Effector memory CD4-positive, alpha-beta T cell (primary cell): ENCODE measurements at regions not wholly inside any gene's neighbourhood (a gene's known extent, or its start where the extent isn't known, plus 50 kb on each side); places are given as distances from the start of the nearest gene placed in this dataset.

Experiments
- DNase-seq, 3 donors: peaks; one replicate each; pipeline ENCODE4 v3.0.0-alpha.2; 2020
- H3K27ac ChIP-seq: 2 replicates; pipeline ENCODE4 v1.7.0; 2013; ENCODE audit warnings: mild to moderate bottlenecking, low read length, moderate library complexity; ENCODE audit not compliant: insufficient read depth, poor library complexity, severe bottlenecking
- H3K27me3 ChIP-seq: replicated peaks from 2 replicates; pipeline ENCODE4 v1.7.0; 2013; ENCODE audit warnings: mild to moderate bottlenecking, low read length; ENCODE audit not compliant: insufficient read depth, control insufficient read depth, poor library complexity, severe bottlenecking
- H3K36me3 ChIP-seq: 2 replicates; pipeline ENCODE4 v1.7.0; 2013; ENCODE audit warnings: mild to moderate bottlenecking, low read length, moderate library complexity; ENCODE audit not compliant: control insufficient read depth, insufficient read depth
- H3K4me1 ChIP-seq: 2 replicates; pipeline ENCODE4 v1.7.0; 2013; ENCODE audit warnings: low read length, mild to moderate bottlenecking; ENCODE audit not compliant: control insufficient read depth, insufficient read depth, poor library complexity, severe bottlenecking
- H3K4me3 ChIP-seq: 2 replicates; pipeline ENCODE4 v1.7.0; 2013; ENCODE audit warnings: low read length, low read depth, mild to moderate bottlenecking; ENCODE audit not compliant: insufficient read depth, poor library complexity, severe bottlenecking
- H3K9me3 ChIP-seq: 2 replicates; pipeline ENCODE4 v1.7.0; 2013; ENCODE audit warnings: mild to moderate bottlenecking, low read length, moderate library complexity; ENCODE audit not compliant: control insufficient read depth

- H3K27me3 ChIP-seq, result peaks cover under 1% of the 10 kb centered on the region
- DNase-seq, result no peak
- H3K27ac ChIP-seq, result no peak overlapping the region
- no peaks in the 10 kb centered on the region for H3K36me3 ChIP-seq
- no peak overlapping the region for H3K4me3 ChIP-seq
- H3K4me1 ChIP-seq, result no peaks in the 10 kb centered on the region
- H3K9me3 ChIP-seq, result no peaks in the 10 kb centered on the region
Measured at GRCh38 chr1:67626090-67626860, 58.7 kb upstream of the GADD45A start.

GRCh38 chr1:67626861-67627235 is 58.2 kb upstream of the GADD45A start:
- H3K4me1 ChIP-seq, result no peaks in the 10 kb centered on the region
- H3K9me3 ChIP-seq, result no peaks in the 10 kb centered on the region
- no peaks in the 10 kb centered on the region for H3K36me3 ChIP-seq
- no peak overlapping the region for H3K4me3 ChIP-seq
- no peaks in the 10 kb centered on the region for H3K27me3 ChIP-seq
- no peak overlapping the region for H3K27ac ChIP-seq
- DNase-seq, result no peak

GRCh38 chr1:67627336-67627735 is 57.7 kb upstream of the GADD45A start:
- Histone ChIP-seq H3K9me3 (no peaks in the 10 kb centered on the region), H3K27ac (no peak overlapping the region)

GRCh38 chr1:67627906-67628305 is 57.1 kb upstream of the GADD45A start:
- no peak for DNase-seq
- Histone ChIP-seq H3K27ac (no peak overlapping the region), H3K9me3 (no peaks in the 10 kb centered on the region), H3K4me3 (no peak overlapping the region), H3K27me3 (no peaks in the 10 kb centered on the region), H3K4me1 (no peaks in the 10 kb centered on the region), H3K36me3 (no peaks in the 10 kb centered on the region)

More at GRCh38 chr1:67627336-67627735, 57.7 kb upstream of the GADD45A start:
- Histone ChIP-seq H3K4me3 (no peak overlapping the region), H3K27me3 (no peaks in the 10 kb centered on the region), H3K4me1 (no peaks in the 10 kb centered on the region), H3K36me3 (no peaks in the 10 kb centered on the region)
- no peak for DNase-seq

- Histone ChIP-seq H3K9me3 (no peaks in the 10 kb centered on the region), H3K27ac (no peak overlapping the region), H3K27me3 (no peaks in the 10 kb centered on the region), H3K4me3 (no peak overlapping the region), H3K4me1 (no peaks in the 10 kb centered on the region), H3K36me3 (no peaks in the 10 kb centered on the region)
- DNase-seq, result no peak
Measured at GRCh38 chr1:67629370-67630075, 55.5 kb upstream of the GADD45A start.

- Histone ChIP-seq H3K4me3 (no peak overlapping the region), H3K27me3 (no peaks in the 10 kb centered on the region), H3K4me1 (no peaks in the 10 kb centered on the region), H3K9me3 (no peaks in the 10 kb centered on the region), H3K27ac (no peak overlapping the region), H3K36me3 (no peaks in the 10 kb centered on the region)
- no peak for DNase-seq
Measured at GRCh38 chr1:67630438-67631045, 54.5 kb upstream of the GADD45A start.

- DNase-seq, result no peak
- Histone ChIP-seq H3K27me3 (no peaks in the 10 kb centered on the region), H3K4me1 (no peaks in the 10 kb centered on the region), H3K36me3 (no peaks in the 10 kb centered on the region), H3K9me3 (no peaks in the 10 kb centered on the region), H3K27ac (no peak overlapping the region), H3K4me3 (no peak overlapping the region)
Measured at GRCh38 chr1:67632356-67632755, 52.6 kb upstream of the GADD45A start.

GRCh38 chr1:67632811-67633655 is 52.0 kb upstream of the GADD45A start:
- Histone ChIP-seq H3K27me3 (no peaks in the 10 kb centered on the region), H3K4me3 (no peak overlapping the region), H3K9me3 (no peaks in the 10 kb centered on the region), H3K36me3 (no peaks in the 10 kb centered on the region), H3K4me1 (no peaks in the 10 kb centered on the region), H3K27ac (no peak overlapping the region)
- DNase-seq, result no peak

- no peak overlapping the region for H3K27ac ChIP-seq
- DNase-seq, result no peak
- H3K4me3 ChIP-seq, result no peak overlapping the region
- H3K27me3 ChIP-seq, result no peaks in the 10 kb centered on the region
- no peaks in the 10 kb centered on the region for H3K9me3 ChIP-seq
- no peaks in the 10 kb centered on the region for H3K4me1 ChIP-seq
- H3K36me3 ChIP-seq, result no peaks in the 10 kb centered on the region
Measured at GRCh38 chr1:67634396-67634935, 50.5 kb upstream of the GADD45A start.
